PC-9 (cell line): ENCODE measurements at regions not wholly inside any gene's neighbourhood (a gene's known extent, or its start where the extent isn't known, plus 50 kb on each side); places are given as distances from the start of the nearest gene placed in this dataset.

ENCODE experiments used
- EZH2 ChIP-seq: fragments of 200-600 bp; sonication (generic); IDR thresholded peaks from 2 replicates; pipeline ENCODE4 v1.8.0; 2017; ENCODE audit warnings: antibody characterized with exemption, low read depth
- TF ChIP-seq, protein P1 (sequence below): fragments of 200-600 bp; sonication (generic); conservative IDR thresholded peaks from 2 replicates; pipeline ENCODE4 v1.6.1; 2017; ENCODE audit warnings: mixed run types, antibody characterized with exemption, mild to moderate bottlenecking, moderate library complexity

DNA sequence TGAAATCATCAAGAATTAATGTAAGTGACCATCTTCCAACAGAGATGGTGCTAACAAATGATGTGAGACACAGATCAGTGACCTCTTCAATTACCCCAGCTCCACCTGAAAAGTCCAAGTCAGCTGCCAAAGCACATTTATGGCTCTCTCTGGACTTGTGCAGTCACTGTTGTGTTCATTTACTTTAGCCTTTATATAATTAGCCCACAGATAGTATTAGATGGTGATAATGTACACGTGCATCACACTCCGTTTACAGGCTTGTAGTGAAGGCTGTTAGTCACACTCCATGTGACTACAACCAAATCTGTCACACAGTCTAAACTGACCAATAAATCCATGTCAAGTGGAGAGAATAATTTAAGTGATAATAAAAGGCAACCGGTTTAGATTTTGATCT lies 331.5 kb upstream of the IL12A start:
- TF ChIP-seq, protein P1, sequence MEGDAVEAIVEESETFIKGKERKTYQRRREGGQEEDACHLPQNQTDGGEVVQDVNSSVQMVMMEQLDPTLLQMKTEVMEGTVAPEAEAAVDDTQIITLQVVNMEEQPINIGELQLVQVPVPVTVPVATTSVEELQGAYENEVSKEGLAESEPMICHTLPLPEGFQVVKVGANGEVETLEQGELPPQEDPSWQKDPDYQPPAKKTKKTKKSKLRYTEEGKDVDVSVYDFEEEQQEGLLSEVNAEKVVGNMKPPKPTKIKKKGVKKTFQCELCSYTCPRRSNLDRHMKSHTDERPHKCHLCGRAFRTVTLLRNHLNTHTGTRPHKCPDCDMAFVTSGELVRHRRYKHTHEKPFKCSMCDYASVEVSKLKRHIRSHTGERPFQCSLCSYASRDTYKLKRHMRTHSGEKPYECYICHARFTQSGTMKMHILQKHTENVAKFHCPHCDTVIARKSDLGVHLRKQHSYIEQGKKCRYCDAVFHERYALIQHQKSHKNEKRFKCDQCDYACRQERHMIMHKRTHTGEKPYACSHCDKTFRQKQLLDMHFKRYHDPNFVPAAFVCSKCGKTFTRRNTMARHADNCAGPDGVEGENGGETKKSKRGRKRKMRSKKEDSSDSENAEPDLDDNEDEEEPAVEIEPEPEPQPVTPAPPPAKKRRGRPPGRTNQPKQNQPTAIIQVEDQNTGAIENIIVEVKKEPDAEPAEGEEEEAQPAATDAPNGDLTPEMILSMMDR = no peak
- no peak for TF ChIP-seq EZH2
